Amniotic stem cell (primary cell): ENCODE measurements at regions not wholly inside any gene's neighbourhood (a gene's known extent, or its start where the extent isn't known, plus 50 kb on each side); places are given as distances from the start of the nearest gene placed in this dataset.
A peak's percentile ranks its signal among the peaks of the same experiment; 100 is the strongest.

Source experiments
- DNase-seq: peaks from one replicate; lab custom pipeline; 2025; lab: John Stamatoyannopoulos, UW

- DNase-seq = no peak
These were observed 399.4 kb upstream of the HNRNPA3 start for GRCh38 chr2:176813156-176813555.

DNA sequence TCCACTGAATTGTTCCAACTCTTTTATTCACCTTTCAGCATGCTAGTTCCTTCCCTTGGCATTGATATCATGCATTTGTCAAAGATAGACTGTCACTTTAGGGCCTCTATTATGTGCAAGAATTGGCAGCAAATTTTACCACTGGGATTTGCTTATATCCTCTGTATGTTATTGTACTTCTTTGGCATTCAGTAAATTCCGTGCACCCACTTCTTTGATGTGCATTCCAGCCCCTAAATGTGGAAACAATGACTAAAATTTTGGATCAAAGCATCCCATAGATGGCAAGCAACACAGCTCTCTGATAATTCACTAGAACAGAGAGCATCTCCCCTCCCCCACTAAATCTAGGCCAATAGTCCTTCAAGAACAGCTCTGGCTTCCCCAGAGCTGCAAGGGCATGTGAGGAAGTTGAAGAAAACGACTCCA lies 399.0 kb upstream of the HNRNPA3 start:
- DNase-seq = no peak

DNA sequence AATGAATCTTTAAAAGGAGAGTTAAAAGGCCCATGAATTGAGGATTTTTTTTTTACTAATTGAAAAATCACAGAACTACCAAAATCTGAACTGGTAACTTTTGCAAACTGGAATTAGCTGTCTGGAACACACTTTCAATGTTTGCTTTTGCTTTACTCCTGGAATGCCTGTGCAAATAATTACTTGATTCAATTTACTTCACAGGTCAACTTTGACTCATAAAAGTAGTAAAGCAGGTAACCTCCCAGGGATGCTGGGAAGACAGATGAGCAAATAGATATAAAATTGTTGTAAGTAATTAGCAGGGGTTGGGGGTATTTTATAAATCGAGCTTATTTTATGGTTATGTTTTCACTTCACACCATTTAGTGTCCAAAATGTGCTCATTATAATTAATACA lies 398.3 kb upstream of the HNRNPA3 start:
- DNase-seq = no peak

DNA sequence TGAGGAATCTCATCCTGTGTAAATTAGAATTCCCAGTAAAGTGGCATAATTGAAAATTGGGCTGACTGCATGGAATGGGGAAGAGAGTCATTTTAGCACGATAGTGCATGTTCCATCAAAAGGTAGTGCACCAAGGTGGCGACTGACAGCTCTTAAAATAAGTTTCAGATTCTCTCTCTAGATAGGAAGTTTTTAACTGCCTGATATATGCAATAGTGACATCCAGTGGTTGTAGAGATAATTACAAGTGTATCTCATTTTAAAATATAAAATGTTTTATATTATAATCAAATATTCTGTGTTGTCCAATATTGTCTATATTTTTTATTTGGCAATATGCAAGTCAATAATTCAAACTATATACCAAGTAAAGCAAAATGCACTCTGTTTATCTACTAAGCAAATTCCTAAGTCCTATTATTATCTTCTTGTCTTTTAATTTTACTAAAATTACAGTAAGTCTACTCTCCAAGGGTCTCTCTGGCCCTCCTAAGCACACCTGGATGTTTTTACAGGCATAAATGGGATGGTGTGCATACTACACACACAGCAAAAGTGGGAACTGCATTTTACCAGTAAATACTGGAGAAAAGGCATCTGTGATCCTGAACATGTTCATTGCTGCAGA lies 397.7 kb upstream of the HNRNPA3 start:
- peak; percentile 3 for DNase-seq

GRCh38 chr2:176817061-176817565 lies 395.5 kb upstream of the HNRNPA3 start:
- no peak for DNase-seq

GRCh38 chr2:176818076-176818475 lies 394.5 kb upstream of the HNRNPA3 start:
- no peak for DNase-seq

DNA sequence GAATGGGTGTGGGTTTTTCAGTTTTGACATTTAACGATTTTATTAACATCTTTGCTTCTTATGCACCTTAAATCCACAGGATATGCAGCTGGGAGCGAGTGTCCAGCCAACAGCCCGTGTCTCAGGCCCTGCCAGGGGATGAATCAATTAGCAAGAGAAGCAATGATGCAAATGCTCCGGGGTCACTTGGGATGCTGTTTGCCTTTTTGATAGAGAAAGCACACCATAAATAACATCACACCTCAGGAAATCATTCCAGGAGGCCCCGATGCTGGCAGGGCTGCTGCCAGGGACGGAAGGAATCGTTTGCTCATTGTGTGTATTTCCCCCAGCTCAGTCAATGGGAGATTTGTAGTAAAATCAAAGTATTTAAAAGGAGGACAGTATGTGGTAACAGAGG lies 394.0 kb upstream of the HNRNPA3 start:
- DNase-seq = no peak

DNA sequence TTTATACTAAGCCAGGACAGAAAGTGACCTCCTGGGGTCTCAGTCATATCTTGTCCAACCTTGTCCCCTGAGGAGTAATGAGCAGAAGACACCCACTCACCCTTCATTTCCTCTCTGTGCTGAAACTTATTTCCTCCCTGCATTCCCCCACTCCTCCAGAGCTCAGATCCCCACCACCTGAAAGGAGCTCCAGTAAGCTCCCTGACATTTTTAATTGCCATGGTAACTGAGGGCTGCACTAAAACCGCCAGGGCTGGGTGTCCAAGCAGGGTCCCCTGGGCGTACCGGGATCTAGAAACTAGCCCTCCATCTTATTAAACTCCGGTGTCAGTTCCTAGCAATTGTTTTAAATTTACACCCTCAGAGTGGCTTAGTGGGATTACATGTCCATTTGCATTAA lies 393.3 kb upstream of the HNRNPA3 start:
- DNase-seq = no peak

DNA sequence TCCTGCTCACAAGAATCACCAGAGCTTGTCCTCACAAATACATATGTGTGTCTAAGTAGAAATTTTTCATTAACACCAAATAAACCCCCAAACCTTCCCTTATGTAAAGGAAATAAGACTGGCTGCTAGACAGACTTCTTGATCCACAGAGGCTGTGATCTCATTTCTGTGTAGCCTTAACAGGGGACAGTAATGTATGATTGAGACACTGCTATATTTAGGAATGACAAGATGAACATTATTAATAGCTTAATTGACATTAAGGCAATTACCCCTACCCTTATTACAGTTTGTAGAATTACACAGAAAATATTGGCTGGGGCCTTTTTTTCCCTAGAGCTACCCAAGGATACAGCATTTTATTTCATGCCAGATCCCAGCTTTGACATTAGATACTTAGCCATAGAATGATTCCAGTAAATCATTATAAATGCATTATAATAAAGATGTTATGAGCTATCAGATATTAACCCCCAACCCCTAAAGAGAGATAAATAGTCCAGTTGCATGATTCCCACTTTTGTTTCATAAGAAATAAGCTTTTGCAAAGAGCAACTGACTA lies 392.1 kb upstream of the HNRNPA3 start:
- DNase-seq = no peak

DNA sequence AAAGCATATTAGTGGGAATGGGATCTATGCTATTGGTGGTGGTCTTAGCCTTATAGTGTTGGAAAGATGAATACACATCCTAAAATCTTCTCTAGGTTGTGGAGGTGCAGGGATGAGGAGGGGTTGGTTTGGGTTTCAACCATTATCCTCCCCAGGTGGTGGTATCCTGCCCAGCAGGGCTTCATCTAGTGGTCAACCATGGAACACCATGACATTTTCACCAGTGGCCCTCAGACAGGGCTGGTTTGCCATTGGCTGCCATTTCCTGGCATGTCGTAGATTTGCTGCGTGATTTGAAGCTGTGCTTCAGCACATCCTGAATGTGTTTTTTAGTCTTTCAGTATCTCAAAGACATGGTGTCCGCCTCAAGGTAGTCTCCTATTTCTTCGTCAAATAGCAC lies 391.2 kb upstream of the HNRNPA3 start:
- DNase-seq = no peak

- no peak for DNase-seq
These were observed 390.5 kb upstream of the HNRNPA3 start for GRCh38 chr2:176822060-176822459.

DNA sequence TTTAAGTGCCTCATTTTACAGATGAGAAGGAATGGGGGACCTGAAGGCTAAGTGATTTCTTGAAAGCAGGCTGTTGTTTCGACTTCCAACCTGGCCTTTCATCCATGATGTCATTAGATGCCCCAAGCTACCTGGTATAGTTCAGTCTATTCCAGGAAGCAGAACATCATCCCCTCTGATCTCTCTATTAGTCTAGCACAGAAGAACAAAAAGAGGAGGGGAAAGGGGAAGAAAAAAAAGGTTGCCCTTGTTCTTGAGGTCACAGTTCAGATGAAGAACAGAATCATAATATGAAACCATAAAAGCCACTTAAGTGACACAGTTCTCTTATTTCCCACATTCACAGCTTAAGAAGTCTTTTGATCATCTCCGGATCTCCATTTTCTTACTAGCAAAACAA lies 386.2 kb upstream of the HNRNPA3 start:
- no peak for DNase-seq

- DNase-seq = no peak
These were observed 385.5 kb upstream of the HNRNPA3 start for GRCh38 chr2:176826984-176827668.

DNA sequence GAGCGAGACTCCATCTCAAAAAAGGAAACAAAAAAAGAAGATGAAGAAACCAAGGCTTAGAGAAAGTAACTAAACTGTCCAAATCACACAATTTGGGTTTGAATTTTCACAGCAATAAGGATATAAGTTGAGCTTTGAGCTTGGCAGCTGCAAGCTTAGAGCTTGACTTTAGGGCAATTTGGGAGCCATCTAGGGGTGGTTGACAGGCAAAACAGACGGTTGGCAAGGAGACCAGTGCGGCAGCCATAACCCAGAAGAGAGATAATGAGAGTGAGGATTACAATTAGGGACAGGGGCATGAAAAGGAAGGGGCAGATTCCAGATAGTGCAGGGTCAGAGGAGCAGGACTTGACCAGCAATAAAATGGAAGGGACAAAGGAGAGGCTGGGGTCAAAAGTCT lies 382.2 kb upstream of the HNRNPA3 start:
- DNase-seq = no peak

DNA sequence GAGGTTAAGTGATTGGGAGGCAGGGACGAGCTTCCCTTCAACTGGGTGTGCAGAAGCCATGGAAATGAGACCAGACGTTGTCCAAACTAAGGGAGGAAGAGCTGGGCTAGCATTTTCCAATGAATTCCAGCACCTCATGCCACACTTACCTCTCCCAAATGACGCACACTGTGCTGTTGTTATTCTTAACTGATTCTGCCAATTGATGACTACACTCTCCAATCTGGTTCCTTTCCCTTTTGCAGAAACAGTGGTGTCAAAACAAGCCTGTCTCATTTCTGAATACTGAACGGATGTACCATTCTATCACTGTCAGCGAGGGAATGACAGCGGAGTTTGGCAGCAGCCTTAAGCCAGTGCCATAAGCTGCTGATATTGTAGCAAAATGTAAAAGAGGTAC lies 380.5 kb upstream of the HNRNPA3 start:
- DNase-seq = no peak

DNA sequence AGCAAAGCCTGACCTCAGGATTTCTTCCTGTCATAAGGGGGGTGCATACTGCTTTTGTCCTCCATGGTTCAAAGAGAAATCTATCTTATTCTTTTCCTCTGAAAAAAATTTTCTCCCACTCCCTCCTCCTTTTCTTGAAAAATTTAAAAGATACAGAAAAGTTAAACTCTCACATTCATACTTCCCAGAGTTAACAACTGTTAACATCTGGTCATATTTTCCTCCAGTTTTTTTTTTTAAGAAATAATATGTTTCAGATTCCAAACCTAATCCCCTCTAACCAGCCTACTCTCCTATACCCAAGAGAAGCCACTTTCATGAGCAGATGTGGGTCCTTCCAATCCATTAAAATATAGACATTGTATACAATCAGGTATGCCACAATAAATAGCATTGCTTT lies 378.9 kb upstream of the HNRNPA3 start:
- DNase-seq = no peak

- DNase-seq = no peak
These were observed 378.4 kb upstream of the HNRNPA3 start for GRCh38 chr2:176834226-176834625.

GRCh38 chr2:176843208-176843607 lies 369.4 kb upstream of the HNRNPA3 start:
- DNase-seq = no peak

- DNase-seq = no peak
These were observed 368.1 kb upstream of the HNRNPA3 start for GRCh38 chr2:176844461-176844860.

GRCh38 chr2:176845718-176846117 lies 366.9 kb upstream of the HNRNPA3 start:
- DNase-seq = no peak

DNA sequence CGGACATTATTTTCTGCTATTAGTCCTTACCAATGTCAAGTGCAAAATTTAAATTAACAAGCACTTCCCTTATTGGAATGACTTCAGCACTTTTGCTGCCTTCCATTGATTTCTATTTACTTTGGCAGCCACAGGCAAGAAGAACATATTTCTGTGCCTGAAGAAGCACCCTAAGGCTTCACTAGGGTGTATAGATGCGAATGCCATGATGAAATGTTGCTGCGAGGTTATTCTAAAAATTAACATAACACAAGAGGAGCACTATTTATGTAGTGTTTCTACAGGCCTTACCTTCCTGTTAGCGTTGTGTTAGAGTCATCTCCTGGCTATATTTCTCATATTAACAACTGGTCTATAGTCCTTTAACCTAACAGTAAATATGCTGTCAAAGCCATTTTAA lies 365.0 kb upstream of the HNRNPA3 start:
- no peak for DNase-seq

- no peak for DNase-seq
These were observed 363.8 kb upstream of the HNRNPA3 start for GRCh38 chr2:176848844-176849243.

GRCh38 chr2:176851200-176851888 lies 361.2 kb upstream of the HNRNPA3 start:
- no peak for DNase-seq
